HG03175 (cell line): ENCODE measurements at regions not wholly inside any gene's neighbourhood (a gene's known extent, or its start where the extent isn't known, plus 50 kb on each side); places are given as distances from the start of the nearest gene placed in this dataset.

Experiments used
- ATAC-seq: cut with Tn5 transposase; IDR thresholded peaks from one replicate; pipeline ENCODE4 v1.9.1; 2021; ENCODE audit warnings: mild to moderate bottlenecking, moderate library complexity; ENCODE audit not compliant: unreplicated experiment

- no peak for ATAC-seq
Measured at GRCh38 chr13:110965755-110966134, 50.9 kb upstream of the ANKRD10 start.

- ATAC-seq, result peak; percentile 96
Measured at GRCh38 chr13:110965038-110965754, 50.3 kb upstream of the ANKRD10 start.
